Keratinocyte (primary cell): ENCODE measurements at regions not wholly inside any gene's neighbourhood (a gene's known extent, or its start where the extent isn't known, plus 50 kb on each side); places are given as distances from the start of the nearest gene placed in this dataset.
"Not testable (repeated sequence)": the region's sequence is repeated elsewhere in the genome, so short reads cannot be mapped to it uniquely, and the experiment has no call there.

Source experiments
- CTCF ChIP-seq, 3 experiments: IDR thresholded peaks in 1 of 3; conservative IDR thresholded peaks in 1 of 3; optimal IDR thresholded peaks in 1 of 3; 2 replicates in 2 of 3; 3 replicates in 1 of 3; pipeline versions ENCODE3 to v1.5.1; 2011; ENCODE audit warnings: low read length in 3 of 3, mild to moderate bottlenecking in 3 of 3, moderate library complexity in 2 of 3, control low read depth in 1 of 3, inconsistent platforms in 1 of 3; ENCODE audit not compliant: insufficient read depth in 2 of 3; ENCODE audit errors: extremely low read depth in 1 of 3
- EZH2 ChIP-seq: IDR thresholded peaks from one replicate; pipeline ENCODE4 v1.6.1; 2012; ENCODE audit warnings: inconsistent platforms, mild to moderate bottlenecking, low read length, moderate library complexity

- TF ChIP-seq CTCF (optimal IDR thresholded peaks at IDR 0.05 in 1 of 3, IDR thresholded peaks at IDR 0.05 in 1 of 3, conservative IDR thresholded peaks at IDR 0.05 in 1 of 3; ENCODE audit: extremely low read depth in 1 of 3, insufficient read depth in 2 of 3, low read length in 3 of 3); EZH2: not testable (repeated sequence)
Observed at GRCh38 chr16:16610389-16610967, 231.5 kb downstream of the NPIPA7 start.
